Midbrain (tissue), 1 donor: ENCODE measurements at regions not wholly inside any gene's neighbourhood (a gene's known extent, or its start where the extent isn't known, plus 50 kb on each side); places are given as distances from the start of the nearest gene placed in this dataset.

Experiments
- DNase-seq: peaks from one replicate; lab custom pipeline; 2025; lab: John Stamatoyannopoulos, UW

DNA sequence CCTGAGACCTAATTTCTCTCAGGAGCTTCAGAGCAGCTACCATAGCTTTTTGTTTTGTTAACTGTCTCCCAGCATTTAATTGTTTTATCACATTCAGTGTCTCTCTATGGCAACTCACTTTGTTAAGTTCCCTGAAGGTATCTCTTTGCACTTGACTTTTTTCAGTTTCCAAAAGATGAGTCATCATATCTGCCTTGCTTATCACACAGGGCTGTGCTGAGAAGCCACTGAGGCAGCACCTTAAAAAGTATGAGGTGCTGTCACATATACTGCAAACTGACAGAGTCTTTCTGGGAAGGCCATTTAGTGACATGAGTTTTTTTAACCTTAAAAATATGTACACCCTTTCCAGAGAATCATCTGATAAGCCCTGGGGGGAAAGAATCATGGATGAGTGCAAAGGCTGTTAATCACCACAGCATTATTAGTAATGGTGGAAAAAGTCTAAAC lies 56.8 kb downstream of the PPP1R3C start:
- no peak for DNase-seq

- peak; percentile 54 for DNase-seq
Measured at GRCh38 chr10:91575044-91575610, 57.7 kb downstream of the PPP1R3C start.

DNA sequence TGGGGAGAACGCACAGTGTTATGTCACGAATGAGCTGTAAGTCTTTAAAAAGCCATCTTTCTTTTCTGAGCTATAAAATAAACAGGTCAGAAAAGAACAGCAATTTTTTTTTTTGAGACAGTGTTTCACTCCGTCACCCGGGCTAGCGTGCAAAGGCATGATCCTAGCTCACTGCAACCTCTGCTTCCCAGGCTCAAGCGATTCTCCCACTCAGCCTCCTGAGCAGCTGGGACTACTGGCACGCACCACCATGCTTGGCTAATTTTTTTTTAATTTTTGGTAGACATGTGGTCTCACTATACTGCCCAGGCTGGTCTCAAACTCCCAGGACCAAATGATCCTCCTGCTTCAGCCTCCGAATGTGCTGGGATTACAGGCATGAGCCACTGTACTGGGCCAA lies 58.6 kb downstream of the PPP1R3C start:
- DNase-seq = no peak

- DNase-seq = no peak
Measured at GRCh38 chr10:91573320-91573719, 59.6 kb downstream of the PPP1R3C start.

- DNase-seq = no peak
Measured at GRCh38 chr10:91571671-91572070, 61.2 kb downstream of the PPP1R3C start.

GRCh38 chr10:91570220-91570619 lies 62.7 kb downstream of the PPP1R3C start:
- DNase-seq = no peak

- DNase-seq = no peak
Measured at GRCh38 chr10:91569522-91569921, 63.3 kb downstream of the PPP1R3C start.

DNA sequence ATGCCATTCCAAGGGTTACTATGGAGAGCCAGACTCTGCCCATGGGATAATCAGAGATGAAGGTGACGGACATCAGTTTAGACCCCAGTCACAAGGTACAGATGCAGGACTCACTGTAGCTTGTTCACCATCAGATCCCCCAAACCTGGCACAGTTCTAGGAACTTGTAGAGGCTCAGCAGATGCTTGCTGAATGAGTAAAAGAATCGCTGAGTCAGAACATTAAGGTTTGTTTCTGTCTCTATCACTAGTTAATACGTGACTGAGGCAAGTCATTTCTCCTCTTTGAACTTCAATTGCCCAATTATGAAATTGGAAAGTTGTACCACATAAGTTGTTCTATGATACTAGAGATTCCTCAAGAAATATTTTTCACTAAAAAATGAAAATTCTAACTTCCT lies 65.1 kb downstream of the PPP1R3C start:
- DNase-seq = no peak

- DNase-seq = no peak
Measured at GRCh38 chr10:91566115-91566514, 66.8 kb downstream of the PPP1R3C start.

GRCh38 chr10:91565226-91565625 lies 67.6 kb downstream of the PPP1R3C start:
- no peak for DNase-seq

DNA sequence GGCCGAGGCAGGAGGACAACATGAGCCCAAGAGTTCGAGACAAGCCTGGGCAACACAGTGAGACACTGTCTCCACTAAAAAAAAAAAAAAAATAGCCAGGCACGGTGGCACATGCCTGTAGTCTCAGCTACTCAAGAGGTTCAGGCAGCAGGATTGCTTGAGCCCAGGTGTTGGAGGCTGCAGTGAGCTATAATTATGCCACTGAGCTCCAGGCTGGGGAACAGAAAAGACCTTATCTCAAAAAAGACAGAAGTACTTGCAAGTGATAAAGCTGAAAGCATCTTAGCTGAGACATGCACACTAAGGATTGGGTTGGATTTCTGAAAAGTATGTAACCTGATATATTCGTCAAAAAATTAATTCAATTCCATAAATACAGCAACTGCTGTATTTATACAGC lies 68.4 kb downstream of the PPP1R3C start:
- no peak for DNase-seq
